Smooth muscle cell of the brain vasculature (primary cell): ENCODE measurements at regions not wholly inside any gene's neighbourhood (a gene's known extent, or its start where the extent isn't known, plus 50 kb on each side); places are given as distances from the start of the nearest gene placed in this dataset.

Experiments used
- DNase-seq: peaks from one replicate; pipeline ENCODE4 v3.0.0-alpha.2; 2012; ENCODE audit warnings: low read depth, low spot score

- DNase-seq, result no peak
These were observed 386.7 kb upstream of the ATP5MC3 start for GRCh38 chr2:175568109-175568730.

DNA sequence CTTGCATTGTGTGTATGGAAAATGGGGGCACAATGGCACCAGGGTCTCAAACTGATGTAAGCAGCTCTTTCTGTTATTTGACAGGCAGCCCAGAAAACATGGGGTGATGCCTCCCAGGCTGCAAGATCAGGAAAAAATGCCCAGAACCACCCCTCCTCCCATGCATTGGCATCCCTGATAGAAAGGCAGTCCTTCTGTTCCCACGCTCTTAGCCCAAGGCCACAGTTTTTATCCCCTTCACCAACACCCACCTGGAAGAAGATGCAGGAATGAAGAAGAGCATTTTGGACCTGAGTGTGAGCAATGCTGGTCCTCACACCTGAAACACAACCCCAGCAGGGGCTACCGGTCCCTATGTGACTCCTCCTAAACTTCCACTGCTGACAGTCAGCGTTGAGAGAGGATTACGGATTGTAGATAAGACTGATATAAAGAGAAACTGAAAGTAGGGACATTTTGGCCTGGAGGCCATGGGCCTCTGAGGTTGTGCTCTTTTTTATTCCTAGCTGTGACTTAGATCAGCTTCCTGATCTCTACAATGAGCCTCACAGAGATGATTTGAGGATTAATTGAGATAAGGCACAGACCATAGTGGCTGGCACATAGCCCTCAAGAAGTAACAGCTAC is 386.0 kb upstream of the ATP5MC3 start:
- DNase-seq, result no peak

GRCh38 chr2:175560521-175561169 is 379.1 kb upstream of the ATP5MC3 start:
- DNase-seq, result no peak

DNA sequence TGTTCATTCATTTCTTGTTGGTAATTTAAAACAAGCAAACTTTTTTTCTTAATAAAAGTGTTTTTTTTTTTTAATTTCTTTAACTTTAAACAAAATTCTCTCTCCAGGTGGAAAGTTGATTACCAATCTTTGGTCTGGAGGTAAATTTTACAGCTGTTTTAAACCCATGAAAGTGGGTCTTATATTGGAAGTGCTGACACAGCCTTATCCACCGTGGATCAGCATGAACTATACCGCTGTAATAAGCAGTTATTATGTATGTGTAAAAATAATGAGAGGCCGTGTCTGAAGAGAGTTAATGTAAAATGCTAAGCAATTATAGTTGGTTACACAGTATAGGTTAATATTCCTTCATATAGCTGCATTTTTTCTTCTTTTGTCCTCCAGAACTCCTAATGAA is 378.1 kb upstream of the ATP5MC3 start:
- no peak for DNase-seq

- DNase-seq, result no peak
These were observed 376.4 kb upstream of the ATP5MC3 start for GRCh38 chr2:175557810-175558377.

DNA sequence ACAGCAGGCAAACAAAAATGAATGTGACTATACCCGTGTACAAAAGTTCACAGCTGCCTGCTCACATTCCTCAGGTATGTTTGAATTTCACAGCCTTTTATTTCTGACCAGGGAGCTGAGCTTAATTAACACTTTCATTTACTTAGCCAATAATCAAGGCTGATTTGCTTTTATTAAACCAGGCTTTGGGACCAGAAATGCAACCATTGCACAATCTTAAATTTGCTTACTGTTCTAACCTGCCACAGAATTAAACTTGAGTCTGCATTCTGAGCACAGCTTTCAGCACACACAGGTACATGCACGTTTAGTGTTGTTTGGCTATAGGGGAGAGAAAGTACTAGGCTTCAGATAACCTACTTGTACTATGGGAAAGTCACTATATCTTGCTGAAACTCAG is 372.4 kb upstream of the ATP5MC3 start:
- no peak for DNase-seq

- no peak for DNase-seq
These were observed 371.4 kb upstream of the ATP5MC3 start for GRCh38 chr2:175552902-175553301.

GRCh38 chr2:175540421-175540820 is 358.9 kb upstream of the ATP5MC3 start:
- DNase-seq, result no peak

DNA sequence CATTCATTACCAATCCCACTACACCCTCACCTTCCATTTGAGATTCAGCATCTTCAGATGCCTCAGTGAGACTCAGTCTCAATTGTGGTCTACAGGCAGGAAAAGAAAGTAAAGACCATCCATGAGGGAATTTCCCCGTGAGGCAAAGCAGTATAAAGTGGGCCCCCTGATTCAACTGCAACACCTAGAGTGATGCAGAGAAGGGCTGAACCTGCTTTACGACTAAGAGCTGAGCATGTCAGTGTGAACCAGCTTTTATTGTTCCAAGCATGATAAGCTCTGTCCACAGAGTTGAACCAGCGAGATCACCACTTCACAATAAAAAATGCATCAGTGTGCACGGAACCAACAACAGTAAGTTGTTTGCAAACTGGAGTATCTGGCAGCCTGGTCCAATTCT is 357.6 kb upstream of the ATP5MC3 start:
- DNase-seq, result no peak

DNA sequence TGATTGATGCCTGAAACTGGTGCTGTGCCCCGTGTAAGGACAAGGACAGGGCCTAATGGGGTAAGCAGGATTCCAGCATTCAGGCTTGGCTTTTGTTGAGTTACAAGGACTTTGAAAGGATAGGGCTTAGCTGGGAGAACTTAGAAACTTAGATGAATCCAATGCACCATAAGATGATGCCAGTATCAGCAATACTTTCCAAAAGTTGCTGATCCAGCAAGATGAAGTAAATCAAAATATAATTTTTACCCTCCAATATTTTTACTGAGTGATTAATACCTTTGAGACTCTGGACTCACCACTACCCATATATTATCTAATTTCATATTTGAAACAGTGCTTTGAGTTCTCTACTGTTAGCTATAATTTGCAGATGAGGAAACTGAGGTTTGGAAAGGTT is 354.5 kb upstream of the ATP5MC3 start:
- no peak for DNase-seq

GRCh38 chr2:175535631-175536030 is 354.1 kb upstream of the ATP5MC3 start:
- no peak for DNase-seq

- no peak for DNase-seq
These were observed 344.5 kb upstream of the ATP5MC3 start for GRCh38 chr2:175525975-175526374.

GRCh38 chr2:175523001-175523400 is 341.5 kb upstream of the ATP5MC3 start:
- no peak for DNase-seq

DNA sequence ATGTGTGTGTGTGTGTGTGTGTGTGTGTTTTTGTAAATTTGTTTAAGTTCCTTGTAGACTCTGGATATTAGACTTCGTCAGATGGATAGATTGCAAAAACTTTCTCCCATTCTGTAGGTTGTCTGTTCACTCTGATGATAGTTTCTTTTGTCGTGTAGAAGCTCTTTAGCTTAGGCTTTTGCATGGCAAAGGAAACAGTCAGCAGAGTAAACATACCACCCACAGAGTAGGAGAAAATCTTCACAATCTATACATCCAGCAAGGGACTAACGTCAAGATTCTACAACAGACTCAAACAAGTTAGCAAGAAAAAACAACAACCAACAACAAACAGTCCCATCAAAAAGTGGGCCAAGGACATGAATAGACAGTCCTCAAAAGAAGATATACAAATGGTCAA is 336.7 kb upstream of the ATP5MC3 start:
- DNase-seq, result no peak

- DNase-seq, result no peak
These were observed 335.0 kb upstream of the ATP5MC3 start for GRCh38 chr2:175516555-175516954.

DNA sequence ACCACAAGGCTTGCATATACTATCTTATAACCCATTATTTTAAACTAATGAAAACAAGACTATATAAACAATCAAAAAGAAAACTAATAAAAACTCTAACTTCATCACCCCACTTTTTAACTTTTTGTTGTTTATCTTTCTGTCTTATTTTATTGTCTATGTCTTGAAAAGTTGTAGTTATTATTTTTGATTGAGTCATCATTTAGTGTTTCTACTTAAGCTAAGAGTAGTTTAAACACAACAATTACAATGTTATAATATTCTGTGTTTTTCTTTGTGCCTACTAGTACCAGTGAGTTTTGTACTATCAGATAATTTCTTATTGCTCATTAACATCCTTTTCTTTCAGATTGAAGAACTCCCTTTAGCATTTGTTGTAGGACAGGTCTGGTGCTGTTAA is 318.7 kb upstream of the ATP5MC3 start:
- no peak for DNase-seq

DNA sequence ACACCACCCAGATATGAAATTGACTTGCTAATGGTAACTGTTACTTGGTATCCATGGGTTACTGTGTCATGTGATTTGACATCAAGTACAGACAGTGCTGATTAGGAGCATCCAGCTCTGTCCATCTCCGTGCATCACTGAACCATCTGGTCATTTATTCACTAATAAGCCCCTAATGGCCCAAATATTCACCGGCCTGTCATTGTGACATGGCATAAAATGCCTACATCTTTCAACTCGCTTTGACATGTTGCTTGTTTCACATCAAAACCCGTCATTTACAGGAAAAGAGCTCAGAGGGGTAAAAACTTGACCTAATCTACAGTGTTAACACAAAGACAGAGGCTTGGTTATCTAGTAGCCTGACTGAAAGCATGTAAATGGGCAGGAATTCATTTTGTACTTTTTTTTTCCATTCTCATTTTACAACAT is 308.9 kb upstream of the ATP5MC3 start:
- DNase-seq, result no peak

GRCh38 chr2:175478096-175478768 is 296.7 kb upstream of the ATP5MC3 start:
- DNase-seq, result no peak

- no peak for DNase-seq
These were observed 295.4 kb upstream of the ATP5MC3 start for GRCh38 chr2:175476948-175477347.

GRCh38 chr2:175476374-175476773 is 294.9 kb upstream of the ATP5MC3 start:
- no peak for DNase-seq

DNA sequence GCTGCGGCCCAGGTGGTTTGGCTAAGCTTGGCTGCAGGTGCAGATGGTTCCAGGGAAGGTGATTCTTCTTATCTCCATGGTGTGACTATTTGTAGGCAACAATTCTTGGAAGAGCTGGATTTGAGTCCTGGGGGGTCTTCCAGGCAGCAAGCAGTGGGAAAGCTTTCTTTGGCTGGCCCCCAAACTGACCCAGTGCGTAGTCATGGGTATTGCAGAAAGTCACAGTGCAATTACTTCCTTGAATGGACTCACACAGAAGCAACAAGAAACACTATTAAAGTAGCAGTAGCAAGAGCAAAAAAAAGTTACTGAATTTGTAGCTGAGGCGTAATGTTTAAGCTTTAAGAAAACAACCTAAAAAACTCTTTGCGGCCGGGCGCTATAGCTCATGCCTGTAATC is 293.6 kb upstream of the ATP5MC3 start:
- no peak for DNase-seq

DNA sequence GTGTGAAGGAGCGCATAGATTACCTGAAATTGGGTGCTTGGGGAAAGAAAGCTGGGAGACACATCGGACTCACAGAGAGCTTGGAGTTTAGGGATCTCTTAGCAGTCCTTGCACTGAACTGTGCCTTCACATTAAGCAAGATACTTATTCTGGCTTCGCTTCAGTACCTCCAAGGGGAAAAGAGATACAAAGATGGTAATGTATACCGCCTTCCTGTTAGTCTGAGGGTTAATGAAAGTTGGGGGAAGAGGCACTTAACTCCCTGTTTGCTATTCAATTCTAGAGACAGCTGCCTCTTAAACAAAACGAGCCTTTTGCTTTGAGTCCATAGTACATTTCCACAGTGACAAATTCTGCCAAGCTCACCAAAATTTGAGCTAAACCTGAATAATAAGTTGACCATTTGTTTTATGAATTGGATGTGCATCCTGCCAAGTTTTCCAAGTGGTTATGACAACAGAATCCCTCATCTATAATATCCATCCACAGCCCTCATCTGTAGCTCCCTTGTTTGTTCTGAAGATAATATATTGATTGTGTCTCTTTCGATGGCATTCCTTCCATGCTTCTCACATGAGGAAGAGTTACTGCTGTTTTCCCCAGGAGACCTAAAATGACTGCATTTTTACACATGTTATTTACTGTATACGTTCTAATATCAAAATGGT is 287.1 kb upstream of the ATP5MC3 start:
- no peak for DNase-seq
